NOMO-1 treated with dmso at 0.1 percent for 144 hours (cell line): ENCODE measurements at regions not wholly inside any gene's neighbourhood (a gene's known extent, or its start where the extent isn't known, plus 50 kb on each side); places are given as distances from the start of the nearest gene placed in this dataset.

Experiments used
- DNase-seq: peaks from one replicate; lab custom pipeline; 2025; ENCODE audit not compliant: unreplicated experiment; lab: John Stamatoyannopoulos, UW

- no peak for DNase-seq
These were observed 203.3 kb upstream of the JADE1 start for GRCh38 chr4:128606173-128606572.

DNA sequence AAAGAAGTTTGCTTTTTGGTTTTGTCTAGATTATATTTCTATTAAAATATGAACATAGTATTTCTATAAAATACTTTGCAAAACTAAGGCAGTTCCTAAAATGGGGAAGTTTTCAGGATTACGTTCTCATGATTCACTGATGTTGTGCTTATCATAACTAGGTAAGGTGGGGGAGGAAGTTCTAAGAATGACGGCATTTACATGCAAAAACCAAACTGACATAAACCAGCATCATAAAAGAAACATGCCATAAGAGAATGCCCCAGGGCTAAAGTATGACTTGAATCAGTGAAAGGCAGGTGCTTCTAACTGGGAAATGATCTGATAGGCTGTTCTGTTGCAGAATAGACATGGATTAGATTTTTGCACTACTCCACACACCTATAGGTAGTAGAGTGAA, 204.7 kb upstream of the JADE1 start:
- no peak for DNase-seq

GRCh38 chr4:128604204-128604603, 205.3 kb upstream of the JADE1 start:
- no peak for DNase-seq

GRCh38 chr4:128603081-128603480, 206.4 kb upstream of the JADE1 start:
- no peak for DNase-seq

DNA sequence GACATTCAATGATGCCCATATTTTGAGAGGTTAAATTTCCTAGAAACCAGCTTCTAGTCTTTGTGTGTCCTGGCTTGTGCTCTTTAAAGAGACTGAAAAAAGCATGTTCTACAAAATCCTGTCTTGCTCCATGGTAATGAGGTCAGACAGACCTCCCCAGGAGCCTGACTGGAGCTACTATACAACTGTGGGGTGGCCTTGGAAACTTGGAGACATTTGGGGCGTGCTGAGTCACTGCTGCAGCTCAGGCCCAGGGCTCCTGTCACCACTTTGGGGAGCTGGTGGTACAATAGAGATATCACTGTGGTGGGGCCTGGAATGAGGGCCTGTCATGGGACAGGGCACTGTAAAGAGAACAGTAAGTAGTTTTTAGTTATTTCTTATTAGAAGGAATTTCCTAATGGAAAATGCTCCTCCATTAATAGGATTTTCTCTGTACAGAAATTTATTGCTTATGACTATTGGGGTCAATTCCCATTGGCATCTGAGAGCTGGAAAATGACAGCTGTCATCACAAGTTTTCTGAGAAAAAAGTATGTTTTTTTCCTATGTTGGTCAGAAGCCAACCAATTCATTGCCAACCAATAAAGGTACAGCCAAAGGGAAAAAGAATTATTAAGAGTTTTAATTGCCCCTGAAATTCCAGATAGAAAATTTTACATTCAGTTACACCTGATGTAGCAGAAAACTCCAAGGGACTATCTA, 207.4 kb upstream of the JADE1 start:
- DNase-seq = no peak

- DNase-seq = no peak
These were observed 208.3 kb upstream of the JADE1 start for GRCh38 chr4:128600996-128601871.

- DNase-seq = no peak
These were observed 209.1 kb upstream of the JADE1 start for GRCh38 chr4:128600410-128600809.

DNA sequence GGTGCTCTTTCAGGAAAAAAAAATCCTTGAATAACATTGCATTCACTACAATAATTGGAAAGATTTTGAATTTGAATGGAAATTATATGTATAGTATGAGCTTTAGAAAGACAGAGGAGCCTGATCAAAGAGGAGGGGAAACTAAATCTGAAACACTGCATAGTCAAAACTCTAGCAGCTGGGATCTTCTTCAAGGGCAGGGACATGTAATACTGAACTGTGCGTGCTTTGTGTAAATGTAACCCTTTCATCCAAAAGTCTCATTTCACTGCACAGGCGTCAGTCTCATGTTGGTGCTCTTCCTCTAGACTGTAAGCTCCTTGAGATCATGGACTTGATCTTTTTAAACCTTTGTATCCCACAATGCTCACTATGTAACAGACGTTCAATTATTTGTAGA, 212.0 kb upstream of the JADE1 start:
- no peak for DNase-seq

GRCh38 chr4:128596853-128597252, 212.6 kb upstream of the JADE1 start:
- no peak for DNase-seq

DNA sequence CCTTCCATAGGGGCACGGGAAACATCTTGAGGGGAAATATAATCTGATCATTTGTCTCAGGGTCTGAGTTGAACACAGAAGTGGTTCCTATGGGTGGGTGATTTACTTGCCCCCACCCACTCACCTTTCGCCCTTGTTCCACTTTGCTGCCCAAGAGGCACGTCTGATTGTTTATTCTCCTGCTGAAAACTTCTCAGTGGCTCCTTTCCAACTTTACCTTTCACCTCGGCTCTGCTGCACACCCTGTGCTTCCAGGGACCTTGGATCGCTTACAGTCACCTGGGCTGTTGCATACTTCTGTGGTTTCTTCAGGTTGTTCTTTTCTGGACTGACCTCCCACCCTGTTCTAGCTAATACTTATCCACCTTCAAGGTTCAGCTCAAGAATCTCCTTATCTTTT, 213.4 kb upstream of the JADE1 start:
- DNase-seq = no peak

DNA sequence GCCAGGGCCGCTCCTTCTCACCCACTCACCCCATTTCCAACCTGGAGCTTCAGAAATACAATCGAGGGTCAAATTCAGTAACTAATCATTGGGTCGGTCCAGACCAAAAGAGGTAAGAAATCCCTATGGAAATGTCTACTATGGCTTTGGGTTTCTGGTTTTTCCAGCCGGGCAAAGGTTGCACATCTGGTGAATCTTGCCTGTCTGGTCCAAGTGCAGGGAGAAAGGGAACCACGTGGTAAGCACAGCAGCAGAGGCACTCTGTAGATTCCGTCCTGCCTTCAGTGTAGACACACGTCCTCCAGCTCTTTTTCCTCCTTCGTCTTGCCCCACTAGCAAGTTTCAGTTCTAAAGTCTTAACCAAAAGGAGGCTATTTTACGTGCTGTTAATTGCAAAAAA, 218.0 kb upstream of the JADE1 start:
- DNase-seq = no peak

- no peak for DNase-seq
These were observed 218.7 kb upstream of the JADE1 start for GRCh38 chr4:128590773-128591172.

- no peak for DNase-seq
These were observed 219.3 kb upstream of the JADE1 start for GRCh38 chr4:128590034-128590740.

- DNase-seq = no peak
These were observed 220.0 kb upstream of the JADE1 start for GRCh38 chr4:128589384-128589965.

GRCh38 chr4:128587382-128587781, 222.1 kb upstream of the JADE1 start:
- no peak for DNase-seq

- DNase-seq = no peak
These were observed 225.5 kb upstream of the JADE1 start for GRCh38 chr4:128583753-128584712.

- no peak for DNase-seq
These were observed 227.1 kb upstream of the JADE1 start for GRCh38 chr4:128582427-128582870.

DNA sequence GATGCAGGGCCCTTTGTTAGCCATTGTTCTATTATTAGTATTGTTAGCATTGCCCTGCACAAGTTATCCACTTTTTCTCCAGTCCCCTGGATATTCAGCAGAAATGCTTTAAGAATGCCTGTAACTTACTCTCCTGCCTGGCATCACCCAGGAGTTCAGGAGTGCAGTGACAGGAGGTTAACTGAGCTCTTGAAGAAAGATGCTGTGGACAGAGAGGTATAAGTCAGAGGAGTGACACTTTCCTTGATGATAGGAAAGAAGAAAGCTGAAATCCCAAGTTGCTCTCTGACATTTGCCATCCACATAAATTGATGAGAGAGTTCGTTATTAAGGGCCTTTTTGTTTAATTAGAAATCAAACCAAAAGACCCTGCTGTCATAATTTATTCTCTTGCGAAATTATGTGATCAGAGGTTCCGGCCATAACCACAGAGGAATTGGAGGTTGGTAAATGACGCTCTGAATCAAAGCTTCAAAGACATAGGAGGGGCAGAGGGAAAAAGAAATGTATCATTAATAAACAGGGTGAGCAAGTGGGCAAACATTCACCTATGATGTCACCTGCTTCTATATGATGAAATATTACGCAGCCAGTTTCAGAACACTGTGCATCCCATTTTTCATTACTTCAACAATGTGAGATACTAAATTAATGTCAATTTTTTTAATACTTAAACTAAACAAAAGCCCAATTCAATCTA, 230.2 kb upstream of the JADE1 start:
- DNase-seq = no peak

GRCh38 chr4:128574706-128575105, 234.8 kb upstream of the JADE1 start:
- peak; percentile 26 for DNase-seq
